ENCODE measurements at regions not wholly inside any gene's neighbourhood (a gene's known extent, or its start where the extent isn't known, plus 50 kb on each side); places are given as distances from the start of the nearest gene placed in this dataset.

DNA sequence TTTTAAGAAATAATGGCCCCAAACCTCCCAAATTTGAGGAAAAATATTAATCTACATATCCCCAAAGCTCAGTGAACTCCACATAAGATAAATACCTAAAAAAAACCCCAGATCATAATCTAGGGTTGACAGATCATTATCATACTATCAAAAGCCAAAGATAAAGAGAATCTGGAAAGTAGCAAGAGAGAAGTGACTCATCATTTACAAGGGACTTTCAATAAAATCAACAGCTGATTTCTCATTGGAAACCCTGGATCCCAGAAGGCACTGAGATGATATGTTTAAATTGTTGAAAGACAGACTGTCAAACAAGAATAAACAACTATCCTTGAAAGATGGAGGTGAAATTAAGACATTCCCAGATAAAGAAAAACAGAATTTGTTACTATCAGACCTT lies 199.3 kb downstream of the KCNRG start:
- no peak overlapping the region for H3K4me3 ChIP-seq (ENCODE audit: low read depth, low read length)
- in situ Hi-C loops (cut with HindIII; ENCODE audit: low sequenced_read_pairs): no loop called here
- no peak for DNase-seq (ENCODE audit: low read depth, low spot score)
- TF ChIP-seq, protein P1, sequence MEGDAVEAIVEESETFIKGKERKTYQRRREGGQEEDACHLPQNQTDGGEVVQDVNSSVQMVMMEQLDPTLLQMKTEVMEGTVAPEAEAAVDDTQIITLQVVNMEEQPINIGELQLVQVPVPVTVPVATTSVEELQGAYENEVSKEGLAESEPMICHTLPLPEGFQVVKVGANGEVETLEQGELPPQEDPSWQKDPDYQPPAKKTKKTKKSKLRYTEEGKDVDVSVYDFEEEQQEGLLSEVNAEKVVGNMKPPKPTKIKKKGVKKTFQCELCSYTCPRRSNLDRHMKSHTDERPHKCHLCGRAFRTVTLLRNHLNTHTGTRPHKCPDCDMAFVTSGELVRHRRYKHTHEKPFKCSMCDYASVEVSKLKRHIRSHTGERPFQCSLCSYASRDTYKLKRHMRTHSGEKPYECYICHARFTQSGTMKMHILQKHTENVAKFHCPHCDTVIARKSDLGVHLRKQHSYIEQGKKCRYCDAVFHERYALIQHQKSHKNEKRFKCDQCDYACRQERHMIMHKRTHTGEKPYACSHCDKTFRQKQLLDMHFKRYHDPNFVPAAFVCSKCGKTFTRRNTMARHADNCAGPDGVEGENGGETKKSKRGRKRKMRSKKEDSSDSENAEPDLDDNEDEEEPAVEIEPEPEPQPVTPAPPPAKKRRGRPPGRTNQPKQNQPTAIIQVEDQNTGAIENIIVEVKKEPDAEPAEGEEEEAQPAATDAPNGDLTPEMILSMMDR (IDR thresholded peaks at IDR 0.05; ENCODE audit: low read depth, low read length): no peak

DNA sequence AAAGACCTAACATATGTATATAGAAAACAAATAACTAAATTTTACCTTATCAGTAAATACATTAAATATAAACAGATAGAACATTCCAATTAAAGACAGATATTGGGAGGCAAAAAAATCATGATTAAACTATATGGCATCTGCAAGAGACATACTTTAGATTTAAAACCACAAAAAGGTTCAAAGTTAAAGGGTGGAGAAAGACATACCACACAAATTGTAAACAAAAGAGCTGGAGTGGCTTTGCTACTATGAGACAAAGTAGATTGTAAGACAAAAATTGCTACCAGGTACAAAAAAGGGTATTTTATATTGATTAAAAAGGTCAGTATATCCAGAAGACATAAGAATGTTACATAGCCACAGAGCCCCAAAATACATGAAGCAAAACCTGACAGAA lies 200.2 kb downstream of the KCNRG start:
- DNase-seq (ENCODE audit: low read depth, low spot score): no peak
- in situ Hi-C loops (cut with HindIII; ENCODE audit: low sequenced_read_pairs): no loop called here
- no peak overlapping the region for H3K4me3 ChIP-seq (ENCODE audit: low read depth, low read length)
- TF ChIP-seq, protein P1 (IDR thresholded peaks at IDR 0.05; ENCODE audit: low read depth, low read length): no peak

DNA sequence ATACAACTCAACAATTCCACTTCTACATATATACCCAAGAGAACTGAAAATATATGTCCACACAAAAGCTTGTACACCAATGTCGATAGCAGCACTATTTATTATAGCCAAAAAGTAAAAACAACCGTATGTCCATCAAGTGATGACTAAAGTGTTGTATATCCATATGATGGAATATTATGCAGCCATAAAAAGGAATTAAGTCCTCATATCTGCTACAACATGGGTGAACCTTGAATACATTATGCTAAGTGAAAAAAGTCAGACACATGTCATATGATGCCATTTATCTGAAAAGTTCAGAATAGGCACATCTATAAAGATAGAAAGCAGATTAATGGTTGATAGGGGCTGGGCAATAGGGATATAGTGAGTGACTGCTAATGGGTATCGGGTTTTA lies 204.5 kb downstream of the KCNRG start:
- no peak for DNase-seq (ENCODE audit: low read depth, low spot score)
- in situ Hi-C loops (cut with HindIII; ENCODE audit: low sequenced_read_pairs): no loop called here
- no peak overlapping the region for H3K4me3 ChIP-seq (ENCODE audit: low read depth, low read length)
- TF ChIP-seq, protein P1 (IDR thresholded peaks at IDR 0.05; ENCODE audit: low read depth, low read length): no peak

GRCh38 chr13:50220938-50221337 lies 205.7 kb downstream of the KCNRG start:
- in situ Hi-C loops (cut with HindIII; ENCODE audit: low sequenced_read_pairs): no loop called here
- no peak overlapping the region for H3K4me3 ChIP-seq (ENCODE audit: low read depth, low read length)
- TF ChIP-seq, protein P1 (IDR thresholded peaks at IDR 0.05; ENCODE audit: low read depth, low read length): no peak
- no peak for DNase-seq (ENCODE audit: low read depth, low spot score)

- peak; percentile 75 for DNase-seq (ENCODE audit: low read depth, low spot score)
- in situ Hi-C loops (cut with HindIII; ENCODE audit: low sequenced_read_pairs): no loop called here
- TF ChIP-seq, protein P1 (IDR thresholded peaks at IDR 0.05; ENCODE audit: low read depth, low read length): no peak
- H3K4me3 ChIP-seq (ENCODE audit: low read depth, low read length): peak overlapping the region; percentile 6
Measured at GRCh38 chr13:50222569-50223332, 207.5 kb downstream of the KCNRG start.

- H3K4me3 ChIP-seq (ENCODE audit: low read depth, low read length): no peak overlapping the region
- peak; percentile 24 for DNase-seq (ENCODE audit: low read depth, low spot score)
- in situ Hi-C loops (cut with HindIII; ENCODE audit: low sequenced_read_pairs): no loop called here
- TF ChIP-seq, protein P1 (IDR thresholded peaks at IDR 0.05; ENCODE audit: low read depth, low read length): no peak
Measured at GRCh38 chr13:50224534-50224933, 209.3 kb downstream of the KCNRG start.

Data from astrocyte of the spinal cord (primary cell).